T-helper 1 cell treated with Interleukin-12 subunit alpha and Interleukin-12 subunit beta and Interleukin-4 antibody, amounts not matched to agents 30 μg/mL and 1 μg/mL, for 36 hours (primary cell): ENCODE measurements at regions not wholly inside any gene's neighbourhood (a gene's known extent, or its start where the extent isn't known, plus 50 kb on each side); places are given as distances from the start of the nearest gene placed in this dataset.
"Not testable (repeated sequence)": the region's sequence is repeated elsewhere in the genome, so short reads cannot be mapped to it uniquely, and the experiment has no call there.

Experiments used
- H3K27ac Mint-ChIP-seq: one replicate; pipeline ENCODE4 v1.8.0; 2021; ENCODE audit warnings: mild to moderate bottlenecking, mixed read lengths
- H3K27me3 Mint-ChIP-seq: one replicate; pipeline ENCODE4 v1.8.0; 2021; ENCODE audit warnings: low read depth, mixed read lengths
- H3K36me3 Mint-ChIP-seq: one replicate; pipeline ENCODE4 v1.8.0; 2021; ENCODE audit warnings: low read depth, mixed read lengths
- H3K4me1 Mint-ChIP-seq: one replicate; pipeline ENCODE4 v1.8.0; 2021; ENCODE audit warnings: low read depth, mixed read lengths
- H3K4me3 Mint-ChIP-seq: one replicate; pipeline ENCODE4 v1.8.0; 2021; ENCODE audit warnings: mild to moderate bottlenecking, moderate library complexity, mixed read lengths
- H3K9me3 Mint-ChIP-seq: one replicate; pipeline ENCODE4 v1.8.0; 2021; ENCODE audit warnings: mixed read lengths

GRCh38 chr6:154632119-154632518, 101.1 kb upstream of the SCAF8 start:
- H3K9me3 Mint-ChIP-seq, result peaks cover 10% of the 10 kb centered on the region
- H3K36me3 Mint-ChIP-seq, result no peaks in the 10 kb centered on the region
- H3K27me3 Mint-ChIP-seq, result peaks cover 3% of the 10 kb centered on the region
- no peak overlapping the region for H3K27ac Mint-ChIP-seq
- no peaks in the 10 kb centered on the region for H3K4me1 Mint-ChIP-seq
- H3K4me3 Mint-ChIP-seq, result no peak overlapping the region

- Mint-ChIP-seq H3K9me3 (peaks cover 15% of the 10 kb centered on the region), H3K4me3 (no peak overlapping the region), H3K36me3 (no peaks in the 10 kb centered on the region), H3K27me3 (peaks cover 3% of the 10 kb centered on the region), H3K4me1 (no peaks in the 10 kb centered on the region), H3K27ac (no peak overlapping the region)
These were observed 95.8 kb upstream of the SCAF8 start for GRCh38 chr6:154637392-154637791.

- H3K4me3 Mint-ChIP-seq, result no peak overlapping the region
- H3K27ac Mint-ChIP-seq, result no peak overlapping the region
- H3K4me1 Mint-ChIP-seq, result no peaks in the 10 kb centered on the region
- H3K27me3 Mint-ChIP-seq, result peaks cover 3% of the 10 kb centered on the region
- no peaks in the 10 kb centered on the region for H3K36me3 Mint-ChIP-seq
- peaks cover 12% of the 10 kb centered on the region for H3K9me3 Mint-ChIP-seq
These were observed 94.8 kb upstream of the SCAF8 start for GRCh38 chr6:154638369-154638768.

- H3K27me3 Mint-ChIP-seq, H3K4me3 Mint-ChIP-seq, H3K9me3 Mint-ChIP-seq, H3K36me3 Mint-ChIP-seq, H3K4me1 Mint-ChIP-seq, H3K27ac Mint-ChIP-seq: not testable (repeated sequence)
These were observed 94.0 kb upstream of the SCAF8 start for GRCh38 chr6:154639196-154639595.

GRCh38 chr6:154648188-154648887, 84.9 kb upstream of the SCAF8 start:
- H3K27me3 Mint-ChIP-seq, result peaks cover 5% of the 10 kb centered on the region
- no peaks in the 10 kb centered on the region for H3K4me1 Mint-ChIP-seq
- H3K27ac Mint-ChIP-seq, result no peak overlapping the region
- H3K4me3 Mint-ChIP-seq, result no peak overlapping the region
- no peaks in the 10 kb centered on the region for H3K9me3 Mint-ChIP-seq
- H3K36me3 Mint-ChIP-seq, result no peaks in the 10 kb centered on the region

- Mint-ChIP-seq H3K4me3 (no peak overlapping the region), H3K27me3 (peaks cover 5% of the 10 kb centered on the region), H3K9me3 (no peaks in the 10 kb centered on the region), H3K4me1 (no peaks in the 10 kb centered on the region), H3K36me3 (no peaks in the 10 kb centered on the region), H3K27ac (no peak overlapping the region)
These were observed 84.4 kb upstream of the SCAF8 start for GRCh38 chr6:154648888-154649205.

- Mint-ChIP-seq H3K4me1 (no peaks in the 10 kb centered on the region), H3K4me3 (no peak overlapping the region), H3K27me3 (peaks cover 5% of the 10 kb centered on the region), H3K9me3 (no peaks in the 10 kb centered on the region), H3K27ac (no peak overlapping the region), H3K36me3 (no peaks in the 10 kb centered on the region)
These were observed 83.5 kb upstream of the SCAF8 start for GRCh38 chr6:154649721-154650120.

GRCh38 chr6:154650351-154650750, 82.9 kb upstream of the SCAF8 start:
- Mint-ChIP-seq H3K9me3 (no peaks in the 10 kb centered on the region), H3K27ac (no peak overlapping the region), H3K27me3 (peaks cover 5% of the 10 kb centered on the region), H3K4me1 (no peaks in the 10 kb centered on the region), H3K4me3 (no peak overlapping the region), H3K36me3 (no peaks in the 10 kb centered on the region)

GRCh38 chr6:154651656-154652055, 81.6 kb upstream of the SCAF8 start:
- H3K4me3 Mint-ChIP-seq, result no peak overlapping the region
- H3K27me3 Mint-ChIP-seq, result no peaks in the 10 kb centered on the region
- no peaks in the 10 kb centered on the region for H3K9me3 Mint-ChIP-seq
- no peak overlapping the region for H3K27ac Mint-ChIP-seq
- H3K36me3 Mint-ChIP-seq, result no peaks in the 10 kb centered on the region
- H3K4me1 Mint-ChIP-seq, result no peaks in the 10 kb centered on the region

- Mint-ChIP-seq H3K27me3 (no peaks in the 10 kb centered on the region), H3K36me3 (no peaks in the 10 kb centered on the region), H3K4me3 (no peak overlapping the region), H3K27ac (no peak overlapping the region), H3K4me1 (no peaks in the 10 kb centered on the region), H3K9me3 (no peaks in the 10 kb centered on the region)
These were observed 79.8 kb upstream of the SCAF8 start for GRCh38 chr6:154653385-154653784.

GRCh38 chr6:154653853-154654252, 79.4 kb upstream of the SCAF8 start:
- Mint-ChIP-seq H3K9me3 (no peaks in the 10 kb centered on the region), H3K4me3 (no peak overlapping the region), H3K36me3 (no peaks in the 10 kb centered on the region), H3K4me1 (no peaks in the 10 kb centered on the region), H3K27ac (no peak overlapping the region), H3K27me3 (no peaks in the 10 kb centered on the region)

- Mint-ChIP-seq H3K4me1 (no peaks in the 10 kb centered on the region), H3K9me3 (no peaks in the 10 kb centered on the region), H3K27ac (no peak overlapping the region), H3K4me3 (no peak overlapping the region), H3K27me3 (no peaks in the 10 kb centered on the region), H3K36me3 (no peaks in the 10 kb centered on the region)
These were observed 76.6 kb upstream of the SCAF8 start for GRCh38 chr6:154656660-154657059.

GRCh38 chr6:154661768-154662167, 71.4 kb upstream of the SCAF8 start:
- H3K36me3 Mint-ChIP-seq, result no peaks in the 10 kb centered on the region
- no peaks in the 10 kb centered on the region for H3K27me3 Mint-ChIP-seq
- H3K4me3 Mint-ChIP-seq, result no peak overlapping the region
- H3K9me3 Mint-ChIP-seq, result no peaks in the 10 kb centered on the region
- H3K27ac Mint-ChIP-seq, result no peak overlapping the region
- H3K4me1 Mint-ChIP-seq, result no peaks in the 10 kb centered on the region

- Mint-ChIP-seq H3K4me3 (no peak overlapping the region), H3K27ac (no peak overlapping the region), H3K4me1 (no peaks in the 10 kb centered on the region), H3K36me3 (no peaks in the 10 kb centered on the region), H3K27me3 (peaks cover 3% of the 10 kb centered on the region), H3K9me3 (no peaks in the 10 kb centered on the region)
These were observed 68.9 kb upstream of the SCAF8 start for GRCh38 chr6:154664287-154664686.

- H3K36me3 Mint-ChIP-seq, result no peaks in the 10 kb centered on the region
- H3K4me3 Mint-ChIP-seq, result no peak overlapping the region
- H3K27ac Mint-ChIP-seq, result no peak overlapping the region
- no peaks in the 10 kb centered on the region for H3K4me1 Mint-ChIP-seq
- peaks cover 3% of the 10 kb centered on the region for H3K27me3 Mint-ChIP-seq
- H3K9me3 Mint-ChIP-seq, result no peaks in the 10 kb centered on the region
These were observed 65.1 kb upstream of the SCAF8 start for GRCh38 chr6:154668156-154668555.

GRCh38 chr6:154672086-154672485, 61.1 kb upstream of the SCAF8 start:
- no peaks in the 10 kb centered on the region for H3K36me3 Mint-ChIP-seq
- H3K9me3 Mint-ChIP-seq, result no peaks in the 10 kb centered on the region

More at GRCh38 chr6:154672086-154672485, 61.1 kb upstream of the SCAF8 start:
- Mint-ChIP-seq H3K4me1 (no peaks in the 10 kb centered on the region), H3K4me3 (no peak overlapping the region), H3K27me3 (peaks cover 3% of the 10 kb centered on the region), H3K27ac (no peak overlapping the region)
